HEK293T (cell line): ENCODE measurements at regions not wholly inside any gene's neighbourhood (a gene's known extent, or its start where the extent isn't known, plus 50 kb on each side); places are given as distances from the start of the nearest gene placed in this dataset.

Source experiments
- ARNT ChIP-seq: fragments of 450-650 bp; IDR thresholded peaks from 2 replicates; pipeline ENCODE4 v1.6.1; 2017; ENCODE audit warnings: mild to moderate bottlenecking
- BHLHE40 ChIP-seq: fragments of 450-650 bp; IDR thresholded peaks from 2 replicates; pipeline ENCODE4 v1.6.1; 2016; ENCODE audit warnings: mild to moderate bottlenecking, moderate library complexity, borderline replicate concordance
- CTBP1 ChIP-seq: fragments of 450-650 bp; IDR thresholded peaks from 2 replicates; pipeline ENCODE4 v1.6.1; 2016; ENCODE audit warnings: borderline replicate concordance
- ELF4 ChIP-seq: fragments of 450-650 bp; IDR thresholded peaks from 2 replicates; pipeline ENCODE4 v1.6.1; 2017; ENCODE audit warnings: antibody characterized with exemption
- FOXK2 ChIP-seq: fragments of 450-650 bp; IDR thresholded peaks from 2 replicates; pipeline ENCODE4 v1.6.1; 2016; ENCODE audit warnings: mild to moderate bottlenecking
- FOXM1 ChIP-seq: fragments of 450-650 bp; IDR thresholded peaks from 2 replicates; pipeline ENCODE4 v1.6.1; 2017; ENCODE audit warnings: mild to moderate bottlenecking, borderline replicate concordance
- LEF1 ChIP-seq: fragments of 450-650 bp; IDR thresholded peaks from 2 replicates; pipeline ENCODE4 v1.6.1; 2017; ENCODE audit warnings: mild to moderate bottlenecking, borderline replicate concordance
- NFRKB ChIP-seq: fragments of 450-650 bp; IDR thresholded peaks from 2 replicates; pipeline ENCODE4 v1.6.1; 2016; ENCODE audit warnings: mild to moderate bottlenecking, moderate library complexity
- ZNF384 ChIP-seq: fragments of 450-650 bp; IDR thresholded peaks from 2 replicates; pipeline ENCODE4 v1.6.1; 2016
- TF ChIP-seq, protein P1 (sequence below): fragments of 450-650 bp; IDR thresholded peaks from 2 replicates; pipeline ENCODE4 v1.6.1; 2016

DNA sequence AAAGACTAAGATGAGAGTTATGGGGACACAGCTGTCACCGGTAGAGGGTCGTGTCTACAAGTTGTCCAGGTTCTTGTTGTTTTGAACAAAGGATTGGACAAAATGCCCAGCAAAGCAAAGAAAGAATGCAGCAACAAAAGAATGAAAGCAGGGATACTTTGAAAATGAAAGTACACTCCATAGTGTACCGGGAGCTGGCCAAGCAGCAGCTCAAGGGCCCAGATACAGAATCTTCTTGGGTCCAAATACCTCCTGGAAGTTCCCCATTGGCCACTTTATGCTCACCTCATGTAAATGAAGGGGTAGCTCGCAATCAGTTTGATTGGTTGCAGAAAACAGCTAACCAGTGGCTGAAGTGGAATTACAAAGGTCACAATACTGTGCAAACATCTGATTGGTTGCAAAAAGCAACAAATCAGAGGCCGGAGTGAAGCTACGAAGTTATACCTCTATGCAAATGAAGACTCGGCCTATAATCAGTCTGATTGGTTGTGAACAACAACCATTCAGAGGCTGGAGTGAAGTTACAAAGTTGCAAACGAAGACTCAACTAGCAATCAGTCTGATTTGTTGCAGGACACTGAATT, 474.9 kb upstream of the TMEFF2 start:
- TF ChIP-seq ARNT (no peak), LEF1 (no peak), ELF4 (no peak), FOXM1 (no peak), FOXK2 (no peak), NFRKB (no peak), ZNF384 (no peak), CTBP1 (no peak), BHLHE40 (no peak)
- TF ChIP-seq, protein P1, sequence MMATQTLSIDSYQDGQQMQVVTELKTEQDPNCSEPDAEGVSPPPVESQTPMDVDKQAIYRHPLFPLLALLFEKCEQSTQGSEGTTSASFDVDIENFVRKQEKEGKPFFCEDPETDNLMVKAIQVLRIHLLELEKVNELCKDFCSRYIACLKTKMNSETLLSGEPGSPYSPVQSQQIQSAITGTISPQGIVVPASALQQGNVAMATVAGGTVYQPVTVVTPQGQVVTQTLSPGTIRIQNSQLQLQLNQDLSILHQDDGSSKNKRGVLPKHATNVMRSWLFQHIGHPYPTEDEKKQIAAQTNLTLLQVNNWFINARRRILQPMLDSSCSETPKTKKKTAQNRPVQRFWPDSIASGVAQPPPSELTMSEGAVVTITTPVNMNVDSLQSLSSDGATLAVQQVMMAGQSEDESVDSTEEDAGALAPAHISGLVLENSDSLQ = no peak
